Hematopoietic multipotent progenitor cell treated with erythropoietin and hydrocortisone succinate and interleukin-3 and kit ligand, for 4 days (in vitro differentiated cells): ENCODE measurements at regions not wholly inside any gene's neighbourhood (a gene's known extent, or its start where the extent isn't known, plus 50 kb on each side); places are given as distances from the start of the nearest gene placed in this dataset.

Experiments used
- DNase-seq: peaks from one replicate; pipeline ENCODE4 v3.0.0-alpha.2; 2015

GRCh38 chr18:65093346-65093745, 657.5 kb upstream of the CDH7 start:
- DNase-seq: no peak

GRCh38 chr18:65091744-65092329, 659.0 kb upstream of the CDH7 start:
- DNase-seq: peak; percentile 60

GRCh38 chr18:65082907-65083306, 667.9 kb upstream of the CDH7 start:
- no peak for DNase-seq

GRCh38 chr18:65081786-65082185, 669.0 kb upstream of the CDH7 start:
- no peak for DNase-seq

- DNase-seq: no peak
These were observed 677.7 kb upstream of the CDH7 start for GRCh38 chr18:65073060-65073550.

- peak; percentile 67 for DNase-seq
These were observed 693.3 kb upstream of the CDH7 start for GRCh38 chr18:65057439-65058083.

GRCh38 chr18:65056575-65056974, 694.2 kb upstream of the CDH7 start:
- no peak for DNase-seq

GRCh38 chr18:65049586-65049985, 701.2 kb upstream of the CDH7 start:
- DNase-seq: no peak

GRCh38 chr18:65039578-65039977, 711.2 kb upstream of the CDH7 start:
- no peak for DNase-seq

GRCh38 chr18:65035701-65036100, 715.1 kb upstream of the CDH7 start:
- no peak for DNase-seq

GRCh38 chr18:65025756-65026155, 725.1 kb upstream of the CDH7 start:
- DNase-seq: no peak

GRCh38 chr18:65021021-65021420, 729.8 kb upstream of the CDH7 start:
- no peak for DNase-seq

- DNase-seq: no peak
These were observed 732.6 kb upstream of the CDH7 start for GRCh38 chr18:65018184-65018583.

- DNase-seq: no peak
These were observed 733.4 kb upstream of the CDH7 start for GRCh38 chr18:65017372-65017760.

- no peak for DNase-seq
These were observed 734.0 kb upstream of the CDH7 start for GRCh38 chr18:65016631-65017371.

- DNase-seq: no peak
These were observed 756.4 kb upstream of the CDH7 start for GRCh38 chr18:64994370-64994769.

- DNase-seq: no peak
These were observed 757.1 kb upstream of the CDH7 start for GRCh38 chr18:64993695-64994094.

- DNase-seq: no peak
These were observed 758.2 kb upstream of the CDH7 start for GRCh38 chr18:64992654-64993053.

- no peak for DNase-seq
These were observed 759.7 kb upstream of the CDH7 start for GRCh38 chr18:64991102-64991501.

- no peak for DNase-seq
These were observed 763.8 kb upstream of the CDH7 start for GRCh38 chr18:64986906-64987495.

GRCh38 chr18:64983497-64984238, 767.1 kb upstream of the CDH7 start:
- DNase-seq: no peak

- no peak for DNase-seq
These were observed 768.3 kb upstream of the CDH7 start for GRCh38 chr18:64982414-64983055.

- no peak for DNase-seq
These were observed 768.9 kb upstream of the CDH7 start for GRCh38 chr18:64981915-64982314.
